ENCODE measurements at regions not wholly inside any gene's neighbourhood (a gene's known extent, or its start where the extent isn't known, plus 50 kb on each side); places are given as distances from the start of the nearest gene placed in this dataset.

- H3K36me3 ChIP-seq (ENCODE audit: control insufficient read depth, insufficient read depth, low read length) = no peaks in the 10 kb centered on the region
- 80 to 100% methylated on average over 1 of the region's 2 CpGs for WGBS, 2 experiments (ENCODE audit: insufficient coverage in 2 of 2)
- H3K4me1 ChIP-seq (ENCODE audit: control insufficient read depth, insufficient read depth, low read length, poor library complexity, severe bottlenecking) = no peaks in the 10 kb centered on the region
- H3K27ac ChIP-seq (ENCODE audit: low read depth, low read length, severe bottlenecking) = no peak overlapping the region
- no peaks in the 10 kb centered on the region for H3K9me3 ChIP-seq (ENCODE audit: control insufficient read depth, low read length)
- H3K4me3 ChIP-seq (ENCODE audit: extremely low read depth, insufficient read depth, low read length, poor library complexity, severe bottlenecking) = no peak overlapping the region
Measured at GRCh38 chr5:120738568-120738967, 274.5 kb downstream of the PRR16 start.

- H3K9me3 ChIP-seq (ENCODE audit: control insufficient read depth, low read length) = no peaks in the 10 kb centered on the region
- H3K4me3 ChIP-seq (ENCODE audit: extremely low read depth, insufficient read depth, low read length, poor library complexity, severe bottlenecking) = no peak overlapping the region
- no peak overlapping the region for H3K27ac ChIP-seq (ENCODE audit: low read depth, low read length, severe bottlenecking)
- no peaks in the 10 kb centered on the region for H3K36me3 ChIP-seq (ENCODE audit: control insufficient read depth, insufficient read depth, low read length)
- no peaks in the 10 kb centered on the region for H3K4me1 ChIP-seq (ENCODE audit: control insufficient read depth, insufficient read depth, low read length, poor library complexity, severe bottlenecking)
Measured at GRCh38 chr5:120740989-120741388, 276.9 kb downstream of the PRR16 start.

- Histone ChIP-seq H3K36me3 (ENCODE audit: control insufficient read depth, insufficient read depth, low read length) (no peaks in the 10 kb centered on the region), H3K4me3 (ENCODE audit: extremely low read depth, insufficient read depth, low read length, poor library complexity, severe bottlenecking) (no peak overlapping the region), H3K9me3 (ENCODE audit: control insufficient read depth, low read length) (no peaks in the 10 kb centered on the region), H3K27ac (ENCODE audit: low read depth, low read length, severe bottlenecking) (no peak overlapping the region), H3K4me1 (ENCODE audit: control insufficient read depth, insufficient read depth, low read length, poor library complexity, severe bottlenecking) (no peaks in the 10 kb centered on the region)
- WGBS, 2 experiments (ENCODE audit: insufficient coverage in 2 of 2) = 100% methylated on average over 1 of the region's 2 CpGs
Measured at GRCh38 chr5:120748474-120748873, 284.4 kb downstream of the PRR16 start.

GRCh38 chr5:120749737-120750136 is 285.6 kb downstream of the PRR16 start:
- no CpG with 5 or more reads among the region's 3 CpGs for WGBS, 2 experiments (ENCODE audit: insufficient coverage in 2 of 2)
- H3K4me3 ChIP-seq (ENCODE audit: extremely low read depth, insufficient read depth, low read length, poor library complexity, severe bottlenecking) = no peak overlapping the region
- H3K27ac ChIP-seq (ENCODE audit: low read depth, low read length, severe bottlenecking) = no peak overlapping the region
- no peaks in the 10 kb centered on the region for H3K4me1 ChIP-seq (ENCODE audit: control insufficient read depth, insufficient read depth, low read length, poor library complexity, severe bottlenecking)
- no peaks in the 10 kb centered on the region for H3K9me3 ChIP-seq (ENCODE audit: control insufficient read depth, low read length)
- H3K36me3 ChIP-seq (ENCODE audit: control insufficient read depth, insufficient read depth, low read length) = no peaks in the 10 kb centered on the region

GRCh38 chr5:120759587-120759986 is 295.5 kb downstream of the PRR16 start:
- no peak overlapping the region for H3K27ac ChIP-seq (ENCODE audit: low read depth, low read length, severe bottlenecking)
- H3K9me3 ChIP-seq (ENCODE audit: control insufficient read depth, low read length) = no peaks in the 10 kb centered on the region
- H3K4me1 ChIP-seq (ENCODE audit: control insufficient read depth, insufficient read depth, low read length, poor library complexity, severe bottlenecking) = no peaks in the 10 kb centered on the region
- H3K4me3 ChIP-seq (ENCODE audit: extremely low read depth, insufficient read depth, low read length, poor library complexity, severe bottlenecking) = no peak overlapping the region
- H3K36me3 ChIP-seq (ENCODE audit: control insufficient read depth, insufficient read depth, low read length) = no peaks in the 10 kb centered on the region

GRCh38 chr5:120761986-120762385 is 297.9 kb downstream of the PRR16 start:
- H3K9me3 ChIP-seq (ENCODE audit: control insufficient read depth, low read length) = no peaks in the 10 kb centered on the region
- no peaks in the 10 kb centered on the region for H3K4me1 ChIP-seq (ENCODE audit: control insufficient read depth, insufficient read depth, low read length, poor library complexity, severe bottlenecking)
- no peaks in the 10 kb centered on the region for H3K36me3 ChIP-seq (ENCODE audit: control insufficient read depth, insufficient read depth, low read length)
- H3K4me3 ChIP-seq (ENCODE audit: extremely low read depth, insufficient read depth, low read length, poor library complexity, severe bottlenecking) = no peak overlapping the region
- WGBS, 2 experiments (ENCODE audit: insufficient coverage in 2 of 2) = no CpG with 5 or more reads among the region's 1 CpG
- no peak overlapping the region for H3K27ac ChIP-seq (ENCODE audit: low read depth, low read length, severe bottlenecking)

GRCh38 chr5:120765189-120765588 is 301.1 kb downstream of the PRR16 start:
- 100% methylated on average over 1 of the region's 2 CpGs; no CpG with 5 or more reads in 1 of the 2 experiments for WGBS, 2 experiments (ENCODE audit: insufficient coverage in 2 of 2)

GRCh38 chr5:120767178-120767820 is 303.2 kb downstream of the PRR16 start:
- WGBS, 2 experiments (ENCODE audit: insufficient coverage in 2 of 2) = no CpG with 5 or more reads among the region's 1 CpG
- no peaks in the 10 kb centered on the region for H3K9me3 ChIP-seq (ENCODE audit: control insufficient read depth, low read length)

More at GRCh38 chr5:120765189-120765588, 301.1 kb downstream of the PRR16 start:
- Histone ChIP-seq H3K4me1 (ENCODE audit: control insufficient read depth, insufficient read depth, low read length, poor library complexity, severe bottlenecking) (no peaks in the 10 kb centered on the region), H3K9me3 (ENCODE audit: control insufficient read depth, low read length) (no peaks in the 10 kb centered on the region), H3K36me3 (ENCODE audit: control insufficient read depth, insufficient read depth, low read length) (no peaks in the 10 kb centered on the region), H3K4me3 (ENCODE audit: extremely low read depth, insufficient read depth, low read length, poor library complexity, severe bottlenecking) (no peak overlapping the region), H3K27ac (ENCODE audit: low read depth, low read length, severe bottlenecking) (no peak overlapping the region)

GRCh38 chr5:120769312-120769872 is 305.3 kb downstream of the PRR16 start:
- H3K27ac ChIP-seq (ENCODE audit: low read depth, low read length, severe bottlenecking) = no peak overlapping the region
- no peaks in the 10 kb centered on the region for H3K4me1 ChIP-seq (ENCODE audit: control insufficient read depth, insufficient read depth, low read length, poor library complexity, severe bottlenecking)
- no peak overlapping the region for H3K4me3 ChIP-seq (ENCODE audit: extremely low read depth, insufficient read depth, low read length, poor library complexity, severe bottlenecking)
- H3K9me3 ChIP-seq (ENCODE audit: control insufficient read depth, low read length) = no peaks in the 10 kb centered on the region
- H3K36me3 ChIP-seq (ENCODE audit: control insufficient read depth, insufficient read depth, low read length) = no peaks in the 10 kb centered on the region
- no CpG with 5 or more reads among the region's 2 CpGs for WGBS, 2 experiments (ENCODE audit: insufficient coverage in 2 of 2)

More at GRCh38 chr5:120767178-120767820, 303.2 kb downstream of the PRR16 start:
- Histone ChIP-seq H3K36me3 (ENCODE audit: control insufficient read depth, insufficient read depth, low read length) (no peaks in the 10 kb centered on the region), H3K4me3 (ENCODE audit: extremely low read depth, insufficient read depth, low read length, poor library complexity, severe bottlenecking) (no peak overlapping the region), H3K27ac (ENCODE audit: low read depth, low read length, severe bottlenecking) (no peak overlapping the region), H3K4me1 (ENCODE audit: control insufficient read depth, insufficient read depth, low read length, poor library complexity, severe bottlenecking) (no peaks in the 10 kb centered on the region)

- no peaks in the 10 kb centered on the region for H3K9me3 ChIP-seq (ENCODE audit: control insufficient read depth, low read length)
- H3K27ac ChIP-seq (ENCODE audit: low read depth, low read length, severe bottlenecking) = no peak overlapping the region
- WGBS, 2 experiments (ENCODE audit: insufficient coverage in 2 of 2) = no CpG with 5 or more reads among the region's 1 CpG
- H3K4me3 ChIP-seq (ENCODE audit: extremely low read depth, insufficient read depth, low read length, poor library complexity, severe bottlenecking) = no peak overlapping the region
- no peaks in the 10 kb centered on the region for H3K36me3 ChIP-seq (ENCODE audit: control insufficient read depth, insufficient read depth, low read length)
- H3K4me1 ChIP-seq (ENCODE audit: control insufficient read depth, insufficient read depth, low read length, poor library complexity, severe bottlenecking) = no peaks in the 10 kb centered on the region
Measured at GRCh38 chr5:120771202-120771601, 307.1 kb downstream of the PRR16 start.
